Osteocyte (in vitro differentiated cells): ENCODE measurements at regions not wholly inside any gene's neighbourhood (a gene's known extent, or its start where the extent isn't known, plus 50 kb on each side); places are given as distances from the start of the nearest gene placed in this dataset.

Experiments used
- DNase-seq: peaks from one replicate; pipeline ENCODE4 v3.0.0; 2021; ENCODE audit warnings: mixed read lengths; ENCODE audit not compliant: unreplicated experiment; ENCODE audit errors: extremely low spot score
- H3K27ac Mint-ChIP-seq: one replicate; pipeline ENCODE4 v1.8.0; 2021; ENCODE audit warnings: mild to moderate bottlenecking, mixed read lengths; ENCODE audit not compliant: unreplicated experiment
- H3K27me3 Mint-ChIP-seq: one replicate; pipeline ENCODE4 v1.8.0; 2021; ENCODE audit warnings: mixed read lengths; ENCODE audit not compliant: unreplicated experiment
- H3K36me3 Mint-ChIP-seq: one replicate; pipeline ENCODE4 v1.8.0; 2021; ENCODE audit warnings: mixed read lengths; ENCODE audit not compliant: unreplicated experiment
- H3K4me1 Mint-ChIP-seq: one replicate; pipeline ENCODE4 v1.8.0; 2021; ENCODE audit warnings: mixed read lengths; ENCODE audit not compliant: unreplicated experiment
- H3K4me3 Mint-ChIP-seq: one replicate; pipeline ENCODE4 v1.8.0; 2021; ENCODE audit warnings: mild to moderate bottlenecking, moderate library complexity, mixed read lengths; ENCODE audit not compliant: unreplicated experiment
- H3K9me3 Mint-ChIP-seq: one replicate; pipeline ENCODE4 v1.8.0; 2021; ENCODE audit warnings: mixed read lengths; ENCODE audit not compliant: unreplicated experiment
- CTCF ChIP-seq: fragments of 200-600 bp; sonication (generic); IDR thresholded peaks from 2 replicates; pipeline ENCODE4 v1.5.0; 2021; ENCODE audit warnings: antibody characterized with exemption, mild to moderate bottlenecking, moderate library complexity

DNA sequence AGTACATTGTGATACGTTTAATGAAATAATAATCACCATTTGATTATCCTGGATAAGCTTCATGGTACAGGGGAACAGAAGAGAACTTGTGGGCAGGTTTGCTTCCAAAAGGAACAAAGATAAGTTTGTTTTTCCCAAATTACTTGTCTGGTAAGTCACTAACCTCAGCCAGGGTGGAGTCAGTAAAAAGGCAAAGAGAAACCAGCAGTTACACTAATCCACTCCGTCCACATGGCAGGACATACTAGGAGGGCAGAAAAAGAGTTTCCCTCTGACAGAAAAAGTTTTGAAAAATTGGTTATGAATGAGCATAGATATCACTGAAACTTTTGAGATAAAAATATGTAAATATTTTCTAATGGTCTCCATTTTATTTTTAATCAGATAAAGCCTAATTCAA, 285.9 kb downstream of the IL15 start:
- no peak for TF ChIP-seq CTCF
- no peaks in the 10 kb centered on the region for H3K4me1 Mint-ChIP-seq
- H3K9me3 Mint-ChIP-seq = peaks cover 2% of the 10 kb centered on the region
- H3K36me3 Mint-ChIP-seq = no peaks in the 10 kb centered on the region
- no peak for DNase-seq
- H3K4me3 Mint-ChIP-seq = no peak overlapping the region
- H3K27me3 Mint-ChIP-seq = peaks cover 2% of the 10 kb centered on the region
- no peak overlapping the region for H3K27ac Mint-ChIP-seq

DNA sequence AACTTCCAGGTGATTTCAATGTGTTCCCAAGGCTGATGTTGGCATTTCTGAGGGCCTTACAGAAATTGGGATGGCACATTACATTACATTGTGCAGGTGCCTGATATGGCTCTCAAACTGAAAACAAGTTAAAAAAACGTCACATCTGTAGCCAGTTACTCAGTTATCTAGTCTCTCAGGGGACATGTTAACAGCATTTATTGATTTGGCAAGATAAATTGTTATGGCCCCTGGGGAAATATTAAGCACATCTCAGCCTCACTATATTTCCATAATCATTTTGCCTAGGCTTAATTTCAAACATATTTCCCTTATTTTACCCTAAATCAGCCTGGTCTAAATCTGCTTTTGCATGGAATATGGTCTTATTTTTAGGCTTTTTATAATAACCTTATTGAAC, 290.0 kb downstream of the IL15 start:
- H3K27me3 Mint-ChIP-seq = no peaks in the 10 kb centered on the region

DNA sequence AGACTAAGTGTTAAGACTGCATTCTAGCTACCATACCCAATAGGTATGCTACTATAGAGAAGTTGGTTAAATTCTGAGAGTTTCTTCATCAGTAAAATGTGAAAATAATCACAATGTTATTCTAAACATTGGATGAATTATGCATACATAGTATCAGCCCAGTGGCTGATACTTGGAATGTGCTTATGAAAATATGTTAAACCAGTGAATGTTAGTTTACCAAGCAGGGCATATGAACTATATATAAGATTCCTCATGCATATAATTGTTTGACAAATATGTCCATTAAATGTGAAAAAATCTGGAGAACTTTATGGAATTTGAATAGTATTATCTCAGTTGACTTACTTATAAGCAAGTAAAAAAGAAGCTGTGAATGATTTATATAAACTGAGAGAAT, 296.1 kb downstream of the IL15 start:
- Mint-ChIP-seq H3K27me3 (no peaks in the 10 kb centered on the region), H3K27ac (no peak overlapping the region), H3K4me3 (no peak overlapping the region), H3K36me3 (no peaks in the 10 kb centered on the region), H3K4me1 (peaks cover 6% of the 10 kb centered on the region), H3K9me3 (peaks cover 6% of the 10 kb centered on the region)
- TF ChIP-seq CTCF = no peak
- DNase-seq = no peak

More for the DNA sequence above, 290.0 kb downstream of the IL15 start:
- Mint-ChIP-seq H3K36me3 (no peaks in the 10 kb centered on the region), H3K4me1 (no peaks in the 10 kb centered on the region), H3K27ac (no peak overlapping the region), H3K4me3 (no peak overlapping the region), H3K9me3 (peaks cover 2% of the 10 kb centered on the region)
- no peak for DNase-seq
- no peak for TF ChIP-seq CTCF

- Mint-ChIP-seq H3K36me3 (no peaks in the 10 kb centered on the region), H3K9me3 (peaks cover 16% of the 10 kb centered on the region), H3K27me3 (no peaks in the 10 kb centered on the region), H3K4me1 (peaks cover 6% of the 10 kb centered on the region), H3K27ac (no peak overlapping the region), H3K4me3 (no peak overlapping the region)
- DNase-seq = no peak
- TF ChIP-seq CTCF = no peak
These were observed 297.6 kb downstream of the IL15 start for GRCh38 chr4:141933978-141934377.

GRCh38 chr4:141955696-141956095, 319.3 kb downstream of the IL15 start:
- TF ChIP-seq CTCF = no peak
- Mint-ChIP-seq H3K9me3 (peaks cover 7% of the 10 kb centered on the region), H3K27me3 (peaks cover 16% of the 10 kb centered on the region), H3K36me3 (no peaks in the 10 kb centered on the region), H3K4me1 (no peaks in the 10 kb centered on the region), H3K4me3 (no peak overlapping the region), H3K27ac (no peak overlapping the region)
- DNase-seq = no peak
